H9 (cell line): ENCODE measurements at regions not wholly inside any gene's neighbourhood (a gene's known extent, or its start where the extent isn't known, plus 50 kb on each side); places are given as distances from the start of the nearest gene placed in this dataset.

Source experiments
- DNase-seq: peaks from one replicate; pipeline ENCODE4 v3.0.0-alpha.2; 2017
- H2AFZ ChIP-seq: one replicate; pipeline ENCODE4 v1.6.1; 2013; ENCODE audit warnings: mild to moderate bottlenecking, low read length, control low read depth, moderate library complexity
- H2AK5ac ChIP-seq: 2 replicates; pipeline ENCODE4 v1.6.1; 2013; ENCODE audit warnings: low read length, control low read depth, mixed read lengths; ENCODE audit not compliant: insufficient read length
- H2BK120ac ChIP-seq: one replicate; pipeline ENCODE4 v1.6.1; 2013; ENCODE audit warnings: low read depth, mild to moderate bottlenecking, low read length, control low read depth, inconsistent platforms; ENCODE audit not compliant: poor library complexity, severe bottlenecking
- H2BK12ac ChIP-seq: 2 replicates; pipeline ENCODE4 v1.6.1; 2013; ENCODE audit warnings: low read length, control low read depth, mixed read lengths, low read depth; ENCODE audit not compliant: insufficient read length
- H2BK15ac ChIP-seq: 2 replicates; pipeline ENCODE4 v1.6.1; 2013; ENCODE audit warnings: low read depth, low read length, control low read depth
- H2BK20ac ChIP-seq: one replicate; pipeline ENCODE4 v1.6.1; 2013; ENCODE audit warnings: low read depth, mild to moderate bottlenecking, low read length, control low read depth, inconsistent platforms; ENCODE audit not compliant: poor library complexity, severe bottlenecking
- H2BK5ac ChIP-seq: 2 replicates; pipeline ENCODE4 v1.6.1; 2013; ENCODE audit warnings: low read length, control low read depth, mixed read lengths; ENCODE audit not compliant: insufficient read length
- H3K14ac ChIP-seq: 2 replicates; pipeline ENCODE4 v1.6.1; 2013; ENCODE audit warnings: low read length, control low read depth; ENCODE audit not compliant: insufficient read depth
- H3K18ac ChIP-seq: 2 replicates; pipeline ENCODE4 v1.6.1; 2013; ENCODE audit warnings: low read depth, mild to moderate bottlenecking, mixed read lengths, low read length, control low read depth; ENCODE audit not compliant: insufficient read length
- H3K23ac ChIP-seq: 2 replicates; pipeline ENCODE4 v1.6.1; 2013; ENCODE audit warnings: low read length, control low read depth, mixed read lengths, low read depth; ENCODE audit not compliant: insufficient read length
- H3K23me2 ChIP-seq: 2 replicates; pipeline ENCODE4 v1.6.1; 2013; ENCODE audit warnings: low read depth, mild to moderate bottlenecking, mixed read lengths, low read length, control low read depth; ENCODE audit not compliant: insufficient read length, poor library complexity, severe bottlenecking
- H3K27ac ChIP-seq: 2 replicates; pipeline ENCODE4 v1.5.1; 2013; ENCODE audit warnings: low read length, control low read depth, mixed read lengths, low read depth; ENCODE audit not compliant: insufficient read length
- H3K27me3 ChIP-seq: 2 replicates; pipeline ENCODE4 v1.6.1; 2013; ENCODE audit warnings: low read length, control low read depth, inconsistent platforms; ENCODE audit not compliant: insufficient read depth
- H3K4ac ChIP-seq: 2 replicates; pipeline ENCODE4 v1.6.1; 2013; ENCODE audit warnings: low read depth, mild to moderate bottlenecking, control low read depth, inconsistent platforms, low read length, moderate library complexity
- H3K4me1 ChIP-seq: 2 replicates; pipeline ENCODE4 v1.6.1; 2013; ENCODE audit warnings: low read length, control low read depth, inconsistent platforms; ENCODE audit not compliant: insufficient read depth
- H3K4me2 ChIP-seq: 2 replicates; pipeline ENCODE4 v1.6.1; 2013; ENCODE audit warnings: low read length, control low read depth, mixed read lengths; ENCODE audit not compliant: insufficient read length, insufficient read depth
- H3K56ac ChIP-seq: 2 replicates; pipeline ENCODE4 v1.6.1; 2013; ENCODE audit warnings: low read depth, mild to moderate bottlenecking, mixed read lengths, low read length, control low read depth; ENCODE audit not compliant: insufficient read length
- H3K79me1 ChIP-seq: 2 replicates; pipeline ENCODE4 v1.6.1; 2013; ENCODE audit warnings: low read depth, mild to moderate bottlenecking, moderate library complexity, low read length, control low read depth, inconsistent platforms; ENCODE audit not compliant: insufficient read depth, poor library complexity, severe bottlenecking
- H3K79me2 ChIP-seq: 2 replicates; pipeline ENCODE4 v1.6.1; 2013; ENCODE audit warnings: low read length, control low read depth, inconsistent platforms; ENCODE audit not compliant: insufficient read depth
- H3K9ac ChIP-seq: 2 replicates; pipeline ENCODE4 v1.6.1; 2013; ENCODE audit warnings: low read length, control low read depth, mixed read lengths; ENCODE audit not compliant: insufficient read length; ENCODE audit errors: extremely low read depth
- H3K9me3 ChIP-seq: one replicate; pipeline ENCODE4 v1.6.1; 2013; ENCODE audit warnings: low read depth, low read length, inconsistent platforms; ENCODE audit not compliant: control insufficient read depth
- H3T11ph ChIP-seq: one replicate; pipeline ENCODE4 v1.6.1; 2013; ENCODE audit warnings: mild to moderate bottlenecking, low read length, control low read depth, inconsistent platforms
- H4K20me1 ChIP-seq: one replicate; pipeline ENCODE4 v1.6.1; 2013; ENCODE audit not compliant: control insufficient read depth, insufficient read length, insufficient read depth
- H4K5ac ChIP-seq: 2 replicates; pipeline ENCODE4 v1.6.1; 2013; ENCODE audit warnings: low read depth, mild to moderate bottlenecking, mixed read lengths, low read length, control low read depth; ENCODE audit not compliant: insufficient read length
- H4K8ac ChIP-seq: replicated peaks from 2 replicates; pipeline ENCODE4 v1.6.1; 2013; ENCODE audit warnings: low read length, control low read depth, mixed read lengths, low read depth; ENCODE audit not compliant: insufficient read length
- H4K91ac ChIP-seq: 2 replicates; pipeline ENCODE4 v1.6.1; 2013; ENCODE audit warnings: low read depth, mild to moderate bottlenecking, moderate library complexity, mixed read lengths, low read length, control low read depth; ENCODE audit not compliant: insufficient read length
- H3K27ac Mint-ChIP-seq, 3 experiments: 2 replicates in 2 of 3; 3 replicates in 1 of 3; pipeline ENCODE4 v1.8.0; 2020 to 2021; ENCODE audit warnings: mixed read lengths in 3 of 3, mild to moderate bottlenecking in 1 of 3, moderate library complexity in 1 of 3
- H3K27me3 Mint-ChIP-seq: 2 replicates; pipeline ENCODE4 v1.8.0; 2021; ENCODE audit warnings: low read depth, mild to moderate bottlenecking, moderate library complexity, mixed read lengths
- H3K36me3 Mint-ChIP-seq, 3 experiments: 2 replicates in 2 of 3; 3 replicates in 1 of 3; pipeline ENCODE4 v1.8.0; 2020 to 2021; ENCODE audit warnings: low read depth in 3 of 3, mixed read lengths in 3 of 3; ENCODE audit not compliant: insufficient read depth in 1 of 3
- H3K4me1 Mint-ChIP-seq, 2 experiments: 2 replicates each; pipeline ENCODE4 v1.8.0; 2020; ENCODE audit warnings: mixed read lengths in 2 of 2
- H3K4me3 Mint-ChIP-seq, 2 experiments: 2 replicates in 1 of 2; 3 replicates in 1 of 2; pipeline ENCODE4 v1.8.0; 2020 to 2021; ENCODE audit warnings: mild to moderate bottlenecking in 2 of 2, mixed read lengths in 2 of 2, moderate library complexity in 1 of 2
- H3K9me3 Mint-ChIP-seq, 2 experiments: 2 replicates in 1 of 2; 3 replicates in 1 of 2; pipeline ENCODE4 v1.8.0; 2020; ENCODE audit warnings: mild to moderate bottlenecking in 2 of 2, mixed read lengths in 2 of 2, moderate library complexity in 1 of 2
- CTCF ChIP-seq: fragments of 200-600 bp; sonication (generic); conservative IDR thresholded peaks from 3 replicates; pipeline ENCODE4 v1.8.0; 2021; ENCODE audit warnings: antibody characterized with exemption, mild to moderate bottlenecking

DNA sequence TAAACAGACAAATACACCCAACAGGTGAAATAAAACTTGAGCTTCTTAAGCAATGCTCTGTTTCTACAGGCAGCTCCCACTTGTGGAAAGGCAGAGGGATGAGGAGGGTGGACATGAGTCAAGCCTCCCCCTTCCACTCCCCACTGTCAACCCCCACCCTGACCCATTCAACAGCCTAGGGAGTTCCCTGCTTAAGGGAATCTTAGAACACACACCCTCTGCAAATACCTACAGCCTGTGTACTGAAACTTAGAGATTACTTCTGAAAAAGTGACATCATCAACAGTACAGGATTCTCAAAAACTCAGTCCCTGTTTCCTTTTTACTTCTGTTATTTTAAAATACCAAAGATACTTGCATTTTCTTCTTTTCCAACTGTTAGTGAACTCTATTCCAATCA lies 345.4 kb downstream of the SOX9 start:
- Histone ChIP-seq H3K79me1 (no peaks in the 10 kb centered on the region), H3K18ac (no peak overlapping the region), H3K14ac (no peak overlapping the region), H2BK12ac (no peak overlapping the region), H4K5ac (no peak overlapping the region), H3K9ac (no peak overlapping the region), H3K56ac (no peak overlapping the region), H3K27me3 (no peaks in the 10 kb centered on the region), H3K9me3 (no peaks in the 10 kb centered on the region), H3K4me2 (no peak overlapping the region), H2BK15ac (no peak overlapping the region), H2AK5ac (no peak overlapping the region), H3T11ph (no peak overlapping the region), H3K4me1 (peaks cover 3% of the 10 kb centered on the region; the same call in 1 of the 2 replicates), H4K20me1 (no peaks in the 10 kb centered on the region), H3K27ac (no peak overlapping the region), H3K23ac (no peak overlapping the region), H2AFZ (no peak overlapping the region), H3K4ac (no peak overlapping the region), H3K79me2 (no peaks in the 10 kb centered on the region), H2BK5ac (no peak overlapping the region), H4K8ac (no peak overlapping the region), H2BK120ac (no peak overlapping the region), H2BK20ac (no peak overlapping the region), H4K91ac (no peak overlapping the region), H3K23me2 (no peaks in the 10 kb centered on the region)
- Mint-ChIP-seq H3K27me3 (no peaks in the 10 kb centered on the region; the same call in 1 of the 2 replicates), H3K36me3 (peaks cover 0 to 10% (median 3%) of the 10 kb centered on the region in 3 experiments; a peak in 3 of 7 replicates), H3K9me3 (peaks cover 11 to 19% of the 10 kb centered on the region in 2 experiments; a peak in 3 of 5 replicates), H3K4me1 (peaks cover 17 to 21% of the 10 kb centered on the region in 2 experiments), H3K4me3 (no peak overlapping the region), H3K27ac (no peak overlapping the region)
- DNase-seq: no peak
- no peak for TF ChIP-seq CTCF
